GM18505 (cell line): ENCODE measurements at regions not wholly inside any gene's neighbourhood (a gene's known extent, or its start where the extent isn't known, plus 50 kb on each side); places are given as distances from the start of the nearest gene placed in this dataset.

Experiments
- ATAC-seq: cut with Tn5 transposase; IDR thresholded peaks from one replicate; pipeline ENCODE4 v1.9.1; 2021; ENCODE audit not compliant: unreplicated experiment
- POLR2A ChIP-seq: IDR thresholded peaks from 4 replicates; pipeline ENCODE4 v1.6.1; 2011; ENCODE audit warnings: borderline replicate concordance; ENCODE audit not compliant: insufficient read depth, insufficient read length; ENCODE audit errors: extremely low read depth

DNA sequence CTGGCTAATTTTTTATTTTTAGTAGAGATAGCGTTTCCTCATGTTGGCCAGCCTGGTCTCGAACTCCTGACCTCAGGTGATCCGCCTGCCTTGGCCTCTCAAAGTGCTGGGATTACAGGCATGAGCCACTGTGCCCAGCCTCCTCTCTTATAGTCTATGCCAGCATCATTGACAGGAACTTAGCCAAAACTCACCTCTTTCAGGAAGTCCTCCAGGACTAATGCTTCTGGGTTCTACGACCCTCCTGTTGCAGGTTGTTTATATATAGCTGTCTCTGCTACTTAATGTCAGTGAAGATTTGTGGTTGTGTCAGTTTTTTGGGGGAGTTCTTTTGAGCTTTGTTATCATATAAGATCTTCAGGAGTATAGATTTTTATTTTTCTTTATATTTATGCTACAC is 112.1 kb upstream of the CDC42EP3 start:
- no peak for ATAC-seq
- TF ChIP-seq POLR2A = no peak

DNA sequence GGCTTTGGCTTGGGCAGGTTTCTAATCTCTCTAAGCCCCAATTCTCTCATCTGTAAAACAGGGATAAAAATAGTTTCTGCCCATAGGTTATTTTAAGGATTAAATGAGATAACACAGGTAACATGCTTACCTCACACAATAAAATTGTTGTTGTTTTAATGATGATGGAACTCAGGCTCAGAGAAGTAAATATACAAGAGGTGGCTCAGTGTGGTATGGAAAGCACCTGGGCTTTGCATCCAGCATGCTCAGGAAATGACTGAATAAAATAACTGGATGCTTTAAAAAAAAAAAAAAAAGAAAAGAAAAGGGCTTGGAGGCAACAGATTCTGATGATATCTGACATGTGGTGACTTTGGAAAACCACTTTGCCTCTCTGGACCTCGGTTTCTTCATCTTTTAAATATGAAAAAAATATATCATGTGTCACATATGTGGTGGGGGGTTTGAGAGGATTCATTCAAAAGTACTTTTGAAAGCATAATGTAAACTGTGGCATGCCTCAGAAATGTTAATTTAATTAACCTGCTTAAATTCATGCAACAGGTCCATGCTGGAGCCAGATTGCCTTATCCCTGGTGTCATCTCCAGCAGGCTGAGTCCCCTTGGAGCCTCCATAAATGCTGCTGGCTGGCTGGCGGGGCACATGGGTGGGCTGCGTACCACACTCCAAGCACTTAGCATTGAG is 112.8 kb upstream of the CDC42EP3 start:
- no peak for ATAC-seq
- no peak for TF ChIP-seq POLR2A

DNA sequence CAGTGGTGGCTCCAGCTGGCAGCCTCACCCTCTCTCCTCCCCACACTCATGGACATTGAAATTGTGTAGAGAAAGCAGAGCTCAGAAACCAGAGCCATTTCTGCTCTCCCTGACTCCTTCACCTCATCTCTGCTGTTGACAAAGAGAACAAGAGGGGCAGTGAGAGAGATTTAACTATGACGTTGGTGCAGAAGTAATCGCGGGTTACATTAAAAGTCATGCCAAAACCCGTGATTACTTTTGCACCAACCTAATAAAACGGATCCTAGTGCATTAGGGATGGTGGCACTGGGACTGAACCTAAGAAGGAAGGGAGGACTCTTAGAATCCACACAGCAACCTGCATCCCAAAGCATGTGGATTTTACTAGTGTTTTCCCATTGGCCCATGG is 113.3 kb upstream of the CDC42EP3 start:
- TF ChIP-seq POLR2A = no peak
- no peak for ATAC-seq

DNA sequence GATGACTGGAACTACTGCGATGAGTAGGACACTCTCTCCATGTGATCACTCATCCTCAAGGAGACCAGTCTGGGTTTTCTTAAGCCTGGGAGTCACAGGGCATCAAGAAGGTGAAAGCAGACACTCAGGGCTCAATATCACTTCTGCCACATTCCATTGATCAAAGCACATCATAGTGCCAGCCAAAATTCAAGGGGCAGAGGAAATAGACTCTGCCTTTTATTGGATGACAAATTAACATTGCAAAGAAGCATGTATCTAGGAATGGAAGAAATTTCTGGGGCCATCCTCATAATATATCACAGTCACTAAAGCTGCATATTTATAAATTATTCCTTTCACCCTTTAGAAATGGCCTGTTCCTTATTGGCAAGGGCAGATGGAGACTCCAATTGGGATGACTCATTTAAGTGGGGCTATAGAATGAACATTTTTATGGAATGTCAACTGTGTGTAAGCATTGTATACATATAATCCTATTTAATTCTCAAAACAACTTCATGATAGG is 114.8 kb upstream of the CDC42EP3 start:
- no peak for ATAC-seq

DNA sequence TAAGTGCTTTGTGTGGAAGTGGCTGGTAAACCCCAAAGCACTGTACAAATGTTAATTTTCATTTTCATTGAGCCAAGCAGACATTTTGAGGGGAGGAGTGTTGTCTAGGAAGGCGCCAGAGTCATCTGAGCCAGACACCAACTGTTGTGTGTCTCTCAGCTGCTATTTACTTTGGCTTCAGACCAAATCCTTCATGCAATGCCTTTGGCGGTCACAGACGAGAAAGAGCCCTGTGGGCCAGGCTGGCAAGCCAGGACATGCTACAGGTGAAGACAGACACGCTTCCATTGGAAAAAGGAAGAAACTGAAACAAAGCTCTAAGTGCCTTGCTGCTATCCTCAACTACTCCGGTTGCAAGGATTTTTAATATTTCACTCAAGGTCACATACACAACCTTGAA is 115.4 kb upstream of the CDC42EP3 start:
- no peak for TF ChIP-seq POLR2A
- no peak for ATAC-seq

More for the DNA sequence above, 114.8 kb upstream of the CDC42EP3 start:
- no peak for TF ChIP-seq POLR2A

DNA sequence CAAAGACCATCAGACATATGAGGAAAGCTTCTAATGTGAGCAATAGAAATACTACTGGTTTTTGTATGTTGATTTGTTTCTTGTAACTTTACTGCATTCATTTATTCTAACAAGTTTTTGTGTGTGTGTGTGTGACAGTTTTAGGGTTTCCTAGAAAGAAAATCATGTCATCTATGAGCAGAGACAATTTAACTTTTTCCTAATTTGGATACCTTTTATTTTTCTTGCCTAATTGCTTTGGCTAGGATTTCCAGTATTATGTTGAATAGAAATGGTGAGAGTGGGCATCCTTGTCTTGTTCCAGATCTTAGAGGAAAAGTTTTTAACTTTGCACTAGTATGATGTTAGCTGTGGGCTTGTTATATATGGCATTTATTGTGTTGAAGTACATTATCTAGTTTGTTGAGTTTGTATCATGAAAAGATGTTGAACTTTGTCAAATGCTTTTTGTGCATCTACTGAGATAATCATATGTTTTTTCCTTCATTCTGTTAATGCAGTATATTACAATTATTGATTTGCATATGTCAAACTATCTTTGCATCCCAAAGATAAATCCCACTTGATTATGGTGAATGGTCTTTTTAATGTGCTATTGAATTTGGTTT is 117.3 kb upstream of the CDC42EP3 start:
- TF ChIP-seq POLR2A = no peak
- no peak for ATAC-seq

DNA sequence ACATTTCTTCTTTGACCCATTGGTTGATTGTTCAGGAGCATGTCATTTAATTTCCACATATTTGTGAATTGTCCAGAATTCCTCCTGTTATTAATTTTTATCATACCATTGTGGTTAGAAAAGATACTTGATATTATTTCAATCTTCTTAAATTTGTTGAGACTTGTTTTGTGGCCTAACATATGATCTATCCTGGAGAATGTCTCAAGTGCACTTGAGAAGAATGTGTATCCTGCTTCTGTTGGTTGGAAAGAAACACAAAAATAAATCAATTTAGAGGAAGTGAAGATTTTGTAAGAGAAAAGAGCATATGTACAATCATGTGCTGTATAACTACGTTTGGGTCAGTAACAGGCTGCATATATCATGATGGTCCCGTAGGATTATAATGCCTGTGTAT is 118.6 kb upstream of the CDC42EP3 start:
- TF ChIP-seq POLR2A = no peak
- ATAC-seq = no peak

DNA sequence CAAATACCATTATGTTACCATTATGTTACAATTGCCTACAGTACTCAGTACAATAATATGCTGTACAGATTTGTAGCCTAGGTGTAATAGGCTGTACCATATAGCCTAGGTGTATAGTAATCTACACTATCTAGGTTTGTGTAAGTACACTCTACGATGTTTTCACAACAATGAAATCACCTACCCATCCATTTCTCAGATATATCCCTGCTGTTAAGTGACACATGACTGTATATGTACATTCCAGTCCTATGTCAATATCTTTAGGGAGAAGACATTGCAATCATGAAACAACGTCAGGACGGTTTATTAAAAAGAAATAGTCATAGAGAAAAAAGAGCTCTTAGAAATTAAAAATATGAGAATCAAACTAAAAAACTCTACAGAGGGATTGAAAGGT is 119.0 kb upstream of the CDC42EP3 start:
- no peak for TF ChIP-seq POLR2A
- no peak for ATAC-seq

DNA sequence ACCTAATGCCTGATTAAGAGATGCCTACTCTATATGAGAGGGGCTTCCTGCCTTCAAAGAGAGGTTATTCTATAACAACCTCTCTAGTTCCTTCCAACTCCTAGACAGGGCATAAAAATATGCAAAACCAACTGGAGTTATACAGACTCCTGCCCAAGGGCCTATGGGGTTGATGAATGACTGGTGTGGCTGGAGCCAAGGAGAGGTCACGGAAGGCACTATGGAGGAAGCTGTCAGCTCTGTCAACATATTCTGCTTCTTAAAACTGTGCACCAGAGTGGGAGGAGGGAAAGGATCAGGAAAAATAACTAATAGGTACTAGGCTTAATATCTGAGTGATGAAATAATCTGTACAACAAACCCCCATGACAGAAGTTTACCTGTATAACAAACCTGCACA is 120.9 kb upstream of the CDC42EP3 start:
- ATAC-seq = no peak
- no peak for TF ChIP-seq POLR2A

DNA sequence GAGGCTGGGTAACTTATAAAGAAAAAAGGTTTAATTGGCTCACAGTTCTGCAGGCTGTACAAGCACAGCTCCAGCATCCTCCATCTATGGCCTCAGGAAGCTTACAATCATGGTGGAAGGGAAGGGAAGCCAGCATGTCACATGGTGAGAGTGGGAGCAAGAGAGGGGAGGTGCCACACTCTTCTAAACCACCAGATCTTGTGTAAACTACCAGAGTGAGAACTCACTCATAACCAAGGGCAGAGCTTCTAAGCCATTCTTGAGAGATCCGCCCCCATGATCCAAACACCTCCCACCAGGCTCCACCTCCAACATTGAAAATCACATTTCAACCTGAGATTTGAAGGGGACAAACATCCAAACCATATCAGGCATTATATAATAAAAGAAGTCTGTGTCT is 121.6 kb upstream of the CDC42EP3 start:
- TF ChIP-seq POLR2A = no peak
- ATAC-seq = no peak

DNA sequence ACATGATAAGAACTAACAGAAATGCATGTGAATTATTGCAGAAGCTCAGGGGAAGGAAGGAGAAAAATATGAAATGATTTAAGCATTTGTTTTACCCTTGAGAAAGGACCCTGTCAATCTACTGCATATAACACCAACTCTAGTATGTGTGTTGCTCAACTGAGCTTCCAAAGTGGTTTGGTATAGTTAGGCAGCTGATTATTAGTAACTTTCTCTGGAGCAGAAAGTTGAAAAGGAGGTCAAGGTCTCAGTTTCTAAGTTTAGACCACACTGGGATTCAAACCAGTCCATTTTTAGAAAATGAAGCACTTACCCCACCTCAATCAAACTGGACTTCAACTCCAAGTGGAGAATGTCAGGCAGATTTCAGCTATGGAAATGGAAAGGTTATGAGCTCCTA is 123.3 kb upstream of the CDC42EP3 start:
- no peak for ATAC-seq
- TF ChIP-seq POLR2A = no peak

DNA sequence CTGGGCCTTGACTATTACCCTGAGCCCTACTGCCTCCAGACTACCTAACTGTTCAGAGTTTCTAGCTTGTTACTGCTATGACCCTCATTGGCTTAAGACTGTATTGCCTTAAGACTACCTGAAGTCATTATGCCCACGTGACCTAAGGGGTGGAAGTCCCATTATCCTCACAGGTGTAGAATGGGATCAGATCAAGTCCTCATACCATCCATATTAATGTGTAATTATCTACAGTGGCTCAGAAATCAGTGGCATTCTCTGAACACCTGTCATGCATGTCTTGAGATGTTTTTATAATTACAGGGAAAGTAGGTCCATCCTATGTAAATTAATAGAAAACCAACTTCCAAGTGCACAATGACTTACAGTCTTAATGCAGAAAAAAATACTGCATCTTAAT is 124.0 kb upstream of the CDC42EP3 start:
- no peak for TF ChIP-seq POLR2A
- no peak for ATAC-seq

DNA sequence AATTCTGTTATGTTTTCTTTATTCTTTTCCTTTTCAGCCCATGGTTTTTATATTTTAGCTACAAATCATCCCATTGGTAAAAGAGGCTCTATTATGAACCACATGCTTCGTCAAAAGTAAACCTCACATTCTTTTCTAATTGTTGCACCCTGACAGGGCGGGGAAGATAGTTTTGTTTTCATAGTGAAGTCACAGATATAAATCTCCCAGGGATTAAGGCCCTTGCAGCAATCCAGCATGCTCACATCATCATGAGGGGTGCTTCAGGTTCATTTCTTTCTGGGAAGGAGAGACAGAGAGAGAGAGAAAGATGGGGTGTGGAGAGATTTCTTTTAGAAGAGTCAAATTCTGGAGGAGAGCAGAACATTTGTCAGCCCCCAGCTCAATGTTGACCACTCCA is 124.5 kb upstream of the CDC42EP3 start:
- no peak for ATAC-seq
- no peak for TF ChIP-seq POLR2A

DNA sequence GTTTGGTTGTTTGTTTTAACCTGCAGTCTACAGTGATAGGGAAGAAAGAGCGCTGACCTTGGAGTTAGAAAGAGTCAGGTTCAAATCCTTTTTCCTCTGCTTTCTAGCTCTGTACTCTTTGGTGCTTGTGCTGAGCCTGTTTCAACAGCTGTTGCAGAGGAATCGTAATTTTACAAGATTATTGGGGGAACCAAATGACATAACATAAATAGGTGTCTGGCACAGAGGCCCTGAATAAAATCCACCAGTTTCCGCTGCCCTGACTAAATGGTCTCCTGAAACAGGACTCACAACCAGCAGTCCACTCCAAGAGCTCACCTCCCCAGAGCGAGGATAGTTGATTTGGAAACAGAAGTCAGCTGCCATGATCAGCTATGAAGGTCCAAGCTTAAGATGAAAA is 125.0 kb upstream of the CDC42EP3 start:
- TF ChIP-seq POLR2A = no peak
- no peak for ATAC-seq
